ENCODE measurements at regions not wholly inside any gene's neighbourhood (a gene's known extent, or its start where the extent isn't known, plus 50 kb on each side); places are given as distances from the start of the nearest gene placed in this dataset.

DNA sequence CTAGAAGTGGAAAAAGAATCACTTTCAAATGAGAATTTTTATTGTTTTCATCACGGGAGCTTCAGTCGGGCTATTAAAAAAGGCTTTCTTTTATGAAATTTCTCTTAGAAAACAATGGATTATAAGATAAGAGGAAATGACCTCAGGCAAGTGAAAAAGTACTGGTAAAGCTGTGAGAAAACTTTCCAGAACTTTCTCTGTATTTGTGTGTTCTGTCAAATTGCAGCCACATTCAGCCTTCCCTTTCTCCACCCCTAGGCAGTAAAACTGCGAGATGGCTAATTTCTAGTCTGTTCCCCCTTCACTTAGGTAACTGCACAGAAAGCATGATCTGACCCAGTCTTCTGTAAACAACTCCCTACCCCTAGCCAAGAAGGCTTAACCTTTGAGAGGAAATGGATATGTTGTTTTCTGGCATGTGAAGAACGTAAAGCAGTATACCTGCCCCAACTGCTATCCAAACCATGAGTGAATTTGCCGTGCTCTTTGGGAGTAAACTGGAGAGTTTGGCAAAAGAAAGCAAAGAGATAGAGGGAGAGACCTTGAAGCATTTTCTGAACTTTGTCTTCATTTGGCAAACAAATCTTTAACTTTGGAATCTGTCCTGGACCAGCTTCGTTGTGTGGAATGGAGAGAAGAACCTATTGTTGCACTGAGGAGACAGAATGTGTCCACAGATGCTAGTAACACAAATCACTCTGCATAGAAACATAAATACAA, 105.4 kb downstream of the ETAA1 start (continued):
- TF ChIP-seq, protein P1, sequence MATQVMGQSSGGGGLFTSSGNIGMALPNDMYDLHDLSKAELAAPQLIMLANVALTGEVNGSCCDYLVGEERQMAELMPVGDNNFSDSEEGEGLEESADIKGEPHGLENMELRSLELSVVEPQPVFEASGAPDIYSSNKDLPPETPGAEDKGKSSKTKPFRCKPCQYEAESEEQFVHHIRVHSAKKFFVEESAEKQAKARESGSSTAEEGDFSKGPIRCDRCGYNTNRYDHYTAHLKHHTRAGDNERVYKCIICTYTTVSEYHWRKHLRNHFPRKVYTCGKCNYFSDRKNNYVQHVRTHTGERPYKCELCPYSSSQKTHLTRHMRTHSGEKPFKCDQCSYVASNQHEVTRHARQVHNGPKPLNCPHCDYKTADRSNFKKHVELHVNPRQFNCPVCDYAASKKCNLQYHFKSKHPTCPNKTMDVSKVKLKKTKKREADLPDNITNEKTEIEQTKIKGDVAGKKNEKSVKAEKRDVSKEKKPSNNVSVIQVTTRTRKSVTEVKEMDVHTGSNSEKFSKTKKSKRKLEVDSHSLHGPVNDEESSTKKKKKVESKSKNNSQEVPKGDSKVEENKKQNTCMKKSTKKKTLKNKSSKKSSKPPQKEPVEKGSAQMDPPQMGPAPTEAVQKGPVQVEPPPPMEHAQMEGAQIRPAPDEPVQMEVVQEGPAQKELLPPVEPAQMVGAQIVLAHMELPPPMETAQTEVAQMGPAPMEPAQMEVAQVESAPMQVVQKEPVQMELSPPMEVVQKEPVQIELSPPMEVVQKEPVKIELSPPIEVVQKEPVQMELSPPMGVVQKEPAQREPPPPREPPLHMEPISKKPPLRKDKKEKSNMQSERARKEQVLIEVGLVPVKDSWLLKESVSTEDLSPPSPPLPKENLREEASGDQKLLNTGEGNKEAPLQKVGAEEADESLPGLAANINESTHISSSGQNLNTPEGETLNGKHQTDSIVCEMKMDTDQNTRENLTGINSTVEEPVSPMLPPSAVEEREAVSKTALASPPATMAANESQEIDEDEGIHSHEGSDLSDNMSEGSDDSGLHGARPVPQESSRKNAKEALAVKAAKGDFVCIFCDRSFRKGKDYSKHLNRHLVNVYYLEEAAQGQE (IDR thresholded peaks at IDR 0.05), result no peak

DNA sequence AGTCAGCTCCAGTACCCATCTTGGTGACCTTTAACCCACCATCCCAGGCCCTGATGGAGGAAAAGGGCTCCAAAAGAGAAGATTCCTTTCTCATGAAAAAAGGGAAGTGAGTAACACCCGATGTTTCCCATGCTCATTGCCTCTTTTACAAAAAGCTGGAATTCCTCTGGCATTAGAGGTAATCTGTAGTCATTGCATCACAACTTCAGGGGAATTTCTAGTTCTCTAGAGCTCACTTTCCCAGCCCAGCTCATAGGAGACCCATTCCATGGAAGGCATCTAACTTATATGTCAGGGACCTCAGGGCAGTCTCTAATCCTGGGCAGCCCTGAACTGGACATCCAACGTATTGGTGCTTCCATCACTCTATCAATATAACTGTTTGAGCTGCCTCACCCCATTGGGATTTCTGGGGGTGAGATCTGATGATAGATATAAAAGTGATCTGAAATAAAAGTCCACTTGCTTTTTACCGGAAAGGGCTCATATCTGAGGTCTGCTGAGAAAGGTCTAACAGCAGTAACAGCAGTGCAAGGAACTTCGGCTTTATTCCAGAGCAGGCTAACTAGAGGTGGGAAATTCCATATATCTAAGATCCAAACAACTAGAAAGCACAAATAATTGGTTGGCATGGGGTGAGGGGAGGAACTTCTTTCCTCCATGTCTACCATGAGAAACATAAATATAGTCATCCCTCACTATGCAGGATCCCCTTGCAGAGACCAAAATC, 106.1 kb downstream of the ETAA1 start:
- TF ChIP-seq, protein P1 (IDR thresholded peaks at IDR 0.05), result no peak
- TF ChIP-seq, protein P2, sequence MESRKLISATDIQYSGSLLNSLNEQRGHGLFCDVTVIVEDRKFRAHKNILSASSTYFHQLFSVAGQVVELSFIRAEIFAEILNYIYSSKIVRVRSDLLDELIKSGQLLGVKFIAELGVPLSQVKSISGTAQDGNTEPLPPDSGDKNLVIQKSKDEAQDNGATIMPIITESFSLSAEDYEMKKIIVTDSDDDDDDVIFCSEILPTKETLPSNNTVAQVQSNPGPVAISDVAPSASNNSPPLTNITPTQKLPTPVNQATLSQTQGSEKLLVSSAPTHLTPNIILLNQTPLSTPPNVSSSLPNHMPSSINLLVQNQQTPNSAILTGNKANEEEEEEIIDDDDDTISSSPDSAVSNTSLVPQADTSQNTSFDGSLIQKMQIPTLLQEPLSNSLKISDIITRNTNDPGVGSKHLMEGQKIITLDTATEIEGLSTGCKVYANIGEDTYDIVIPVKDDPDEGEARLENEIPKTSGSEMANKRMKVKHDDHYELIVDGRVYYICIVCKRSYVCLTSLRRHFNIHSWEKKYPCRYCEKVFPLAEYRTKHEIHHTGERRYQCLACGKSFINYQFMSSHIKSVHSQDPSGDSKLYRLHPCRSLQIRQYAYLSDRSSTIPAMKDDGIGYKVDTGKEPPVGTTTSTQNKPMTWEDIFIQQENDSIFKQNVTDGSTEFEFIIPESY (IDR thresholded peaks at IDR 0.05), result no peak
- no peak for TF ChIP-seq EGR1 (IDR thresholded peaks at IDR 0.05; ENCODE audit: low read depth in 2 of 2)
- no peak for TF ChIP-seq FOXA2 (IDR thresholded peaks at IDR 0.05)
- no peak for TF ChIP-seq TAF1 (conservative IDR thresholded peaks at IDR 0.05)
- no peak for TF ChIP-seq JUND (IDR thresholded peaks at IDR 0.05)
- TF ChIP-seq, protein P3, sequence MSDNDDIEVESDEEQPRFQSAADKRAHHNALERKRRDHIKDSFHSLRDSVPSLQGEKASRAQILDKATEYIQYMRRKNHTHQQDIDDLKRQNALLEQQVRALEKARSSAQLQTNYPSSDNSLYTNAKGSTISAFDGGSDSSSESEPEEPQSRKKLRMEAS (IDR thresholded peaks at IDR 0.05), result no peak
- TF ChIP-seq FOXA1 (IDR thresholded peaks at IDR 0.05), result no peak
- TF ChIP-seq YY1 (IDR thresholded peaks at IDR 0.05), result no peak
- TF ChIP-seq RXRA (IDR thresholded peaks at IDR 0.05), result no peak
- no peak for TF ChIP-seq RAD21 (IDR thresholded peaks at IDR 0.05)
- TF ChIP-seq NR2F2 (IDR thresholded peaks at IDR 0.05), result no peak
- TF ChIP-seq SP1 (IDR thresholded peaks at IDR 0.05), result no peak
- no peak for TF ChIP-seq HNF4G (IDR thresholded peaks at IDR 0.05)
- TF ChIP-seq, protein P4, sequence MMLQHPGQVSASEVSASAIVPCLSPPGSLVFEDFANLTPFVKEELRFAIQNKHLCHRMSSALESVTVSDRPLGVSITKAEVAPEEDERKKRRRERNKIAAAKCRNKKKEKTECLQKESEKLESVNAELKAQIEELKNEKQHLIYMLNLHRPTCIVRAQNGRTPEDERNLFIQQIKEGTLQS (IDR thresholded peaks at IDR 0.05), result no peak
- TF ChIP-seq, protein P5, sequence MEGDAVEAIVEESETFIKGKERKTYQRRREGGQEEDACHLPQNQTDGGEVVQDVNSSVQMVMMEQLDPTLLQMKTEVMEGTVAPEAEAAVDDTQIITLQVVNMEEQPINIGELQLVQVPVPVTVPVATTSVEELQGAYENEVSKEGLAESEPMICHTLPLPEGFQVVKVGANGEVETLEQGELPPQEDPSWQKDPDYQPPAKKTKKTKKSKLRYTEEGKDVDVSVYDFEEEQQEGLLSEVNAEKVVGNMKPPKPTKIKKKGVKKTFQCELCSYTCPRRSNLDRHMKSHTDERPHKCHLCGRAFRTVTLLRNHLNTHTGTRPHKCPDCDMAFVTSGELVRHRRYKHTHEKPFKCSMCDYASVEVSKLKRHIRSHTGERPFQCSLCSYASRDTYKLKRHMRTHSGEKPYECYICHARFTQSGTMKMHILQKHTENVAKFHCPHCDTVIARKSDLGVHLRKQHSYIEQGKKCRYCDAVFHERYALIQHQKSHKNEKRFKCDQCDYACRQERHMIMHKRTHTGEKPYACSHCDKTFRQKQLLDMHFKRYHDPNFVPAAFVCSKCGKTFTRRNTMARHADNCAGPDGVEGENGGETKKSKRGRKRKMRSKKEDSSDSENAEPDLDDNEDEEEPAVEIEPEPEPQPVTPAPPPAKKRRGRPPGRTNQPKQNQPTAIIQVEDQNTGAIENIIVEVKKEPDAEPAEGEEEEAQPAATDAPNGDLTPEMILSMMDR (IDR thresholded peaks at IDR 0.05; ENCODE audit: low read depth, low read length, missing input control), result no peak
- TF ChIP-seq HNF4A (conservative IDR thresholded peaks at IDR 0.05), result no peak
- no peak overlapping the region for H3K9ac ChIP-seq (ENCODE audit: low read depth in 1 of 2, low read length in 2 of 2)
- H3K27ac ChIP-seq (ENCODE audit: low read depth in 1 of 2, low read length in 2 of 2), result no peak overlapping the region
- H3K27me3 ChIP-seq (ENCODE audit: control insufficient read depth in 4 of 4, insufficient read depth in 4 of 4, low read length in 3 of 4), result no peaks in the 10 kb centered on the region
- no peak for DNase-seq (ENCODE audit: low spot score)
- no peak overlapping the region for H3K4me3 ChIP-seq (ENCODE audit: low read depth in 1 of 3, low read length in 3 of 3)
- WGBS, result 63% methylated on average over 4 of the region's 4 CpGs
- peaks cover 0 to 10% (median 5%) of the 10 kb centered on the region in 4 donors for H3K4me1 ChIP-seq (ENCODE audit: control insufficient read depth in 4 of 4, insufficient read depth in 4 of 4, low read length in 3 of 4)
- H3K36me3 ChIP-seq (ENCODE audit: control insufficient read depth in 4 of 4, insufficient read depth in 3 of 4, low read depth in 1 of 4, low read length in 3 of 4), result no peaks in the 10 kb centered on the region
- no peaks in the 10 kb centered on the region for H3K9me3 ChIP-seq (ENCODE audit: control insufficient read depth in 4 of 4, low read length in 3 of 4)
